ENCODE measurements at regions not wholly inside any gene's neighbourhood (a gene's known extent, or its start where the extent isn't known, plus 50 kb on each side); places are given as distances from the start of the nearest gene placed in this dataset.
"Not testable (repeated sequence)": the region's sequence is repeated elsewhere in the genome, so short reads cannot be mapped to it uniquely, and the experiment has no call there.

GRCh38 chr13:65677906-65678305 is 1552.2 kb downstream of the PCDH9 start:
- WGBS (ENCODE audit: insufficient coverage, insufficient read length): no CpG with 5 or more reads among the region's 1 CpG
- DNase-seq (ENCODE audit: low read depth, low spot score): peak; percentile 18
- no peaks in the 10 kb centered on the region for H3K4me1 ChIP-seq (ENCODE audit: control insufficient read depth, insufficient read depth, low read length)
- no peaks in the 10 kb centered on the region for H3K27me3 ChIP-seq (ENCODE audit: control insufficient read depth, insufficient read depth, low read length)
- H3K4me3 ChIP-seq (ENCODE audit: low read length): no peak overlapping the region
- no peaks in the 10 kb centered on the region for H3K9me3 ChIP-seq (ENCODE audit: control insufficient read depth, insufficient read depth, low read length)
- no peak overlapping the region for H3K27ac ChIP-seq (ENCODE audit: low read length)
- H3K36me3 ChIP-seq (ENCODE audit: control insufficient read depth, insufficient read depth, low read length): no peaks in the 10 kb centered on the region

- not testable (repeated sequence) for H3K36me3 ChIP-seq (ENCODE audit: control insufficient read depth, insufficient read depth, low read length); H3K27me3 ChIP-seq (ENCODE audit: control insufficient read depth, insufficient read depth, low read length); H3K4me3 ChIP-seq (ENCODE audit: low read length); H3K4me1 ChIP-seq (ENCODE audit: control insufficient read depth, insufficient read depth, low read length); DNase-seq (ENCODE audit: low read depth, low spot score); H3K27ac ChIP-seq (ENCODE audit: low read length); H3K9me3 ChIP-seq (ENCODE audit: control insufficient read depth, insufficient read depth, low read length)
- no CpG with 5 or more reads among the region's 5 CpGs for WGBS (ENCODE audit: insufficient coverage, insufficient read length)
Observed at GRCh38 chr13:65675383-65675782, 1554.8 kb downstream of the PCDH9 start.

- DNase-seq (ENCODE audit: low read depth, low spot score): no peak
- Histone ChIP-seq H3K4me1 (ENCODE audit: control insufficient read depth, insufficient read depth, low read length) (no peaks in the 10 kb centered on the region), H3K27me3 (ENCODE audit: control insufficient read depth, insufficient read depth, low read length) (no peaks in the 10 kb centered on the region), H3K4me3 (ENCODE audit: low read length) (no peak overlapping the region), H3K27ac (ENCODE audit: low read length) (no peak overlapping the region), H3K36me3 (ENCODE audit: control insufficient read depth, insufficient read depth, low read length) (no peaks in the 10 kb centered on the region), H3K9me3 (ENCODE audit: control insufficient read depth, insufficient read depth, low read length) (no peaks in the 10 kb centered on the region)
- WGBS (ENCODE audit: insufficient coverage, insufficient read length): no CpG with 5 or more reads among the region's 6 CpGs
Observed at GRCh38 chr13:65670014-65670625, 1560.0 kb downstream of the PCDH9 start.

- no CpG with 5 or more reads among the region's 1 CpG for WGBS (ENCODE audit: insufficient coverage, insufficient read length)
- Histone ChIP-seq H3K27me3 (ENCODE audit: control insufficient read depth, insufficient read depth, low read length) (no peaks in the 10 kb centered on the region), H3K9me3 (ENCODE audit: control insufficient read depth, insufficient read depth, low read length) (no peaks in the 10 kb centered on the region), H3K36me3 (ENCODE audit: control insufficient read depth, insufficient read depth, low read length) (no peaks in the 10 kb centered on the region), H3K4me3 (ENCODE audit: low read length) (no peak overlapping the region), H3K27ac (ENCODE audit: low read length) (no peak overlapping the region), H3K4me1 (ENCODE audit: control insufficient read depth, insufficient read depth, low read length) (no peaks in the 10 kb centered on the region)
- DNase-seq (ENCODE audit: low read depth, low spot score): no peak
Observed at GRCh38 chr13:65660731-65661130, 1569.4 kb downstream of the PCDH9 start.

DNA sequence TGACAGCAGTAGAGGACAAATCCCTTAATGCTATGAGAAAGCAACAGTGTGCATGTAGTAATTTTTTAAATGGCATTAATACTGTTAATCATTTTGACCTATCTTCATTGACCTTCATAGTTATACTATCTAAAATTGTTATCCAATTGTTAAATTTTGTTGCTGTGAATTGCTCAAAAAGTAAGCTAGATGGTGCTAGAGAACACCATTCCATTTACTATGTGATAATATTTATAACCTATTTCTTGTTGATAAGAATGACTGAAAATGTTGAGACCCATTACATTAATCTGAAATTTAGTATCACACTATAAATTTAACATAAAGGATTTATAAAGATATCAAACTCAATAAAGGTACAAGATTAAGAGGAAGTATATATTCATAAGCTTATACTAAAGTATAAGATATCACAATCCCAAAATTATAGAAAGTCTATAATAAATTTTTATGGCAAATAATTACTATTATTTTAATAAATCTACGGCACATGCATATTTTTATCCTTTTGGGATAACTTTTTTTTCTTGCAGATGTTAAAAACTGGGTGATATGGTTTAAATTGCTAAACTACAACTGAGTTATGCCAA is 1573.3 kb downstream of the PCDH9 start:
- H3K4me1 ChIP-seq (ENCODE audit: control insufficient read depth, insufficient read depth, low read length): no peaks in the 10 kb centered on the region
- H3K9me3 ChIP-seq (ENCODE audit: control insufficient read depth, insufficient read depth, low read length): no peaks in the 10 kb centered on the region
- DNase-seq (ENCODE audit: low read depth, low spot score): no peak
- H3K27me3 ChIP-seq (ENCODE audit: control insufficient read depth, insufficient read depth, low read length): no peaks in the 10 kb centered on the region
- WGBS (ENCODE audit: insufficient coverage, insufficient read length): no CpG with 5 or more reads among the region's 1 CpG
- H3K4me3 ChIP-seq (ENCODE audit: low read length): no peak overlapping the region
- H3K36me3 ChIP-seq (ENCODE audit: control insufficient read depth, insufficient read depth, low read length): no peaks in the 10 kb centered on the region
- no peak overlapping the region for H3K27ac ChIP-seq (ENCODE audit: low read length)

DNA sequence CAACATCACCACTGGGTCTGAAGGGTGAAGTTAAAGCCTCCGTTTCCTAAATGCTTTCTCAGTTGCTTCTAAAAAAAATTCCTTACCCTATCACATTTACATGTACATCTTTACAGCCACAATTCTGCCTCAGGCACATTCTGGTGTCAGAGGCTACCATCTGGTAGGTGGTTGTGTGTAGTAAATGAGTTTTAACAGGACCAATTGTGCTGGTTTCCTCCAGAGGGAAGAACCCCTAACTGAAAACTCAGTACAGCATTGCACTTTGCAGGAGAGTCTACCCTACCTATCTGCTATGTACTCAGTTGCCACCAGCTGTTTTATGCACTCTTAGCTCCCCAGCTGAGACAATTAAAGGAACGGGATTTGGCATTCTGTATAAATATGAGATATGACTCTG is 1576.5 kb downstream of the PCDH9 start:
- Histone ChIP-seq H3K9me3 (ENCODE audit: control insufficient read depth, insufficient read depth, low read length) (no peaks in the 10 kb centered on the region), H3K27me3 (ENCODE audit: control insufficient read depth, insufficient read depth, low read length) (no peaks in the 10 kb centered on the region), H3K4me1 (ENCODE audit: control insufficient read depth, insufficient read depth, low read length) (no peaks in the 10 kb centered on the region), H3K36me3 (ENCODE audit: control insufficient read depth, insufficient read depth, low read length) (no peaks in the 10 kb centered on the region), H3K27ac (ENCODE audit: low read length) (no peak overlapping the region), H3K4me3 (ENCODE audit: low read length) (no peak overlapping the region)
- no peak for DNase-seq (ENCODE audit: low read depth, low spot score)
- no CpG with 5 or more reads among the region's 2 CpGs for WGBS (ENCODE audit: insufficient coverage, insufficient read length)

GRCh38 chr13:65650321-65650720 is 1579.8 kb downstream of the PCDH9 start:
- Histone ChIP-seq H3K9me3 (ENCODE audit: control insufficient read depth, insufficient read depth, low read length) (no peaks in the 10 kb centered on the region), H3K27ac (ENCODE audit: low read length) (no peak overlapping the region), H3K4me3 (ENCODE audit: low read length) (no peak overlapping the region), H3K36me3 (ENCODE audit: control insufficient read depth, insufficient read depth, low read length) (no peaks in the 10 kb centered on the region), H3K27me3 (ENCODE audit: control insufficient read depth, insufficient read depth, low read length) (no peaks in the 10 kb centered on the region), H3K4me1 (ENCODE audit: control insufficient read depth, insufficient read depth, low read length) (no peaks in the 10 kb centered on the region)
- no peak for DNase-seq (ENCODE audit: low read depth, low spot score)
- no CpG with 5 or more reads among the region's 5 CpGs for WGBS (ENCODE audit: insufficient coverage, insufficient read length)

- no peak overlapping the region for H3K27ac ChIP-seq (ENCODE audit: low read length)
Observed at GRCh38 chr13:65642996-65643395, 1587.1 kb downstream of the PCDH9 start.

GRCh38 chr13:65642301-65642700 is 1587.8 kb downstream of the PCDH9 start:
- H3K27me3 ChIP-seq (ENCODE audit: control insufficient read depth, insufficient read depth, low read length): no peaks in the 10 kb centered on the region
- H3K36me3 ChIP-seq (ENCODE audit: control insufficient read depth, insufficient read depth, low read length): no peaks in the 10 kb centered on the region
- no peak overlapping the region for H3K4me3 ChIP-seq (ENCODE audit: low read length)
- no peak overlapping the region for H3K27ac ChIP-seq (ENCODE audit: low read length)
- no peaks in the 10 kb centered on the region for H3K9me3 ChIP-seq (ENCODE audit: control insufficient read depth, insufficient read depth, low read length)
- DNase-seq (ENCODE audit: low read depth, low spot score): no peak
- no peaks in the 10 kb centered on the region for H3K4me1 ChIP-seq (ENCODE audit: control insufficient read depth, insufficient read depth, low read length)

More at GRCh38 chr13:65642996-65643395, 1587.1 kb downstream of the PCDH9 start:
- DNase-seq (ENCODE audit: low read depth, low spot score): no peak
- H3K4me3 ChIP-seq (ENCODE audit: low read length): no peak overlapping the region
- no peaks in the 10 kb centered on the region for H3K4me1 ChIP-seq (ENCODE audit: control insufficient read depth, insufficient read depth, low read length)
- no peaks in the 10 kb centered on the region for H3K9me3 ChIP-seq (ENCODE audit: control insufficient read depth, insufficient read depth, low read length)
- no CpG with 5 or more reads among the region's 4 CpGs for WGBS (ENCODE audit: insufficient coverage, insufficient read length)
- no peaks in the 10 kb centered on the region for H3K27me3 ChIP-seq (ENCODE audit: control insufficient read depth, insufficient read depth, low read length)
- H3K36me3 ChIP-seq (ENCODE audit: control insufficient read depth, insufficient read depth, low read length): no peaks in the 10 kb centered on the region

- H3K9me3 ChIP-seq (ENCODE audit: control insufficient read depth, insufficient read depth, low read length): no peaks in the 10 kb centered on the region
- no CpG with 5 or more reads among the region's 2 CpGs for WGBS (ENCODE audit: insufficient coverage, insufficient read length)
- no peak overlapping the region for H3K4me3 ChIP-seq (ENCODE audit: low read length)
- H3K36me3 ChIP-seq (ENCODE audit: control insufficient read depth, insufficient read depth, low read length): no peaks in the 10 kb centered on the region
- no peaks in the 10 kb centered on the region for H3K27me3 ChIP-seq (ENCODE audit: control insufficient read depth, insufficient read depth, low read length)
- no peak overlapping the region for H3K27ac ChIP-seq (ENCODE audit: low read length)
- no peaks in the 10 kb centered on the region for H3K4me1 ChIP-seq (ENCODE audit: control insufficient read depth, insufficient read depth, low read length)
- DNase-seq (ENCODE audit: low read depth, low spot score): peak; percentile 33
Observed at GRCh38 chr13:65638572-65639168, 1591.5 kb downstream of the PCDH9 start.

- Histone ChIP-seq H3K27ac (ENCODE audit: low read length) (no peak overlapping the region), H3K4me3 (ENCODE audit: low read length) (no peak overlapping the region), H3K27me3 (ENCODE audit: control insufficient read depth, insufficient read depth, low read length) (no peaks in the 10 kb centered on the region), H3K36me3 (ENCODE audit: control insufficient read depth, insufficient read depth, low read length) (no peaks in the 10 kb centered on the region), H3K9me3 (ENCODE audit: control insufficient read depth, insufficient read depth, low read length) (no peaks in the 10 kb centered on the region), H3K4me1 (ENCODE audit: control insufficient read depth, insufficient read depth, low read length) (no peaks in the 10 kb centered on the region)
- no CpG with 5 or more reads among the region's 1 CpG for WGBS (ENCODE audit: insufficient coverage, insufficient read length)
- no peak for DNase-seq (ENCODE audit: low read depth, low spot score)
Observed at GRCh38 chr13:65633806-65634205, 1596.3 kb downstream of the PCDH9 start.

Data from iPS DF 6.9 (cell line).